Esophagus (tissue), 2 donors: ENCODE measurements at regions not wholly inside any gene's neighbourhood (a gene's known extent, or its start where the extent isn't known, plus 50 kb on each side); places are given as distances from the start of the nearest gene placed in this dataset.

Experiments
- H3K27ac ChIP-seq, 2 donors: one replicate each; pipeline ENCODE4 v1.5.1; 2013; ENCODE audit warnings: low read depth in 2 of 2, mild to moderate bottlenecking in 2 of 2, inconsistent platforms in 1 of 2, low read length in 1 of 2, moderate library complexity in 1 of 2
- H3K27me3 ChIP-seq, 2 donors: one replicate each; pipeline ENCODE4 v1.6.1; 2013; ENCODE audit warnings: low read length in 2 of 2, control low read depth in 1 of 2, mild to moderate bottlenecking in 1 of 2; ENCODE audit not compliant: insufficient read depth in 2 of 2, control insufficient read depth in 1 of 2
- H3K36me3 ChIP-seq, 2 donors: one replicate each; pipeline ENCODE4 v1.6.1; 2013; ENCODE audit warnings: low read length in 1 of 2; ENCODE audit not compliant: control insufficient read depth in 2 of 2, insufficient read depth in 2 of 2
- H3K4me1 ChIP-seq, 2 donors: one replicate each; pipeline ENCODE4 v1.6.1; 2013; ENCODE audit warnings: low read length in 1 of 2; ENCODE audit not compliant: control insufficient read depth in 2 of 2, insufficient read depth in 2 of 2
- H3K4me3 ChIP-seq, 2 donors: one replicate each; pipeline ENCODE4 v1.5.1; 2013; ENCODE audit warnings: low read length in 2 of 2, mild to moderate bottlenecking in 2 of 2, low read depth in 1 of 2, moderate library complexity in 1 of 2
- H3K9me3 ChIP-seq, 2 donors: one replicate each; pipeline ENCODE4 v1.6.1; 2013; ENCODE audit warnings: mild to moderate bottlenecking in 2 of 2, low read depth in 1 of 2, low read length in 1 of 2, moderate library complexity in 1 of 2; ENCODE audit not compliant: control insufficient read depth in 2 of 2, insufficient read depth in 1 of 2
- WGBS, 2 donors: extraction: QIAGEN DNeasy Blood & Tissue Kit; methylation state at CpG; one replicate each; pipeline ENCODE4 v1.1.7; 2013; 5-methylcytosine and 5-hydroxymethylcytosine counted together
- donor health status: healthy with polysubstance abuse.
- donor health status: Bipolar disorder and iron deficiency.

GRCh38 chr13:22091971-22092300, 421.1 kb downstream of the FGF9 start:
- no peak overlapping the region for H3K27ac ChIP-seq
- H3K4me1 ChIP-seq: no peaks in the 10 kb centered on the region
- H3K9me3 ChIP-seq: no peaks in the 10 kb centered on the region
- WGBS, 2 donors: 52 to 61% methylated on average over 6 of the region's 6 CpGs
- no peak overlapping the region for H3K4me3 ChIP-seq
- H3K27me3 ChIP-seq: no peaks in the 10 kb centered on the region
- H3K36me3 ChIP-seq: no peaks in the 10 kb centered on the region

GRCh38 chr13:22092791-22093560, 422.1 kb downstream of the FGF9 start:
- no peaks in the 10 kb centered on the region for H3K9me3 ChIP-seq
- H3K36me3 ChIP-seq: no peaks in the 10 kb centered on the region
- H3K4me3 ChIP-seq: no peak overlapping the region
- H3K4me1 ChIP-seq: no peaks in the 10 kb centered on the region
- H3K27me3 ChIP-seq: no peaks in the 10 kb centered on the region
- WGBS, 2 donors: 89 to 90% methylated on average over 5 of the region's 5 CpGs
- no peak overlapping the region for H3K27ac ChIP-seq

- WGBS, 2 donors: 75 to 87% methylated on average over 3 of the region's 3 CpGs
- H3K4me1 ChIP-seq: no peaks in the 10 kb centered on the region
- H3K9me3 ChIP-seq: peaks cover 0 to 3% of the 10 kb centered on the region in 2 donors
- H3K36me3 ChIP-seq: no peaks in the 10 kb centered on the region
- no peak overlapping the region for H3K4me3 ChIP-seq
- no peak overlapping the region for H3K27ac ChIP-seq
- no peaks in the 10 kb centered on the region for H3K27me3 ChIP-seq
Measured at GRCh38 chr13:22095794-22096193, 424.9 kb downstream of the FGF9 start.

GRCh38 chr13:22099585-22099984, 428.7 kb downstream of the FGF9 start:
- no peaks in the 10 kb centered on the region for H3K27me3 ChIP-seq
- H3K36me3 ChIP-seq: no peaks in the 10 kb centered on the region
- H3K9me3 ChIP-seq: peaks cover 0 to 3% of the 10 kb centered on the region in 2 donors
- H3K4me1 ChIP-seq: no peaks in the 10 kb centered on the region
- no peak overlapping the region for H3K4me3 ChIP-seq
- H3K27ac ChIP-seq: no peak overlapping the region

- Histone ChIP-seq H3K4me1 (peaks cover 0 to 3% of the 10 kb centered on the region in 2 donors), H3K36me3 (no peaks in the 10 kb centered on the region), H3K9me3 (peaks cover 0 to 3% of the 10 kb centered on the region in 2 donors), H3K4me3 (no peak overlapping the region), H3K27ac (no peak overlapping the region), H3K27me3 (no peaks in the 10 kb centered on the region)
- 77 to 84% methylated on average over 1 of the region's 1 CpG for WGBS, 2 donors
Measured at GRCh38 chr13:22102271-22102670, 431.4 kb downstream of the FGF9 start.

- Histone ChIP-seq H3K27me3 (no peaks in the 10 kb centered on the region), H3K36me3 (no peaks in the 10 kb centered on the region), H3K27ac (no peak overlapping the region), H3K9me3 (peaks cover 0 to 3% of the 10 kb centered on the region in 2 donors), H3K4me3 (no peak overlapping the region), H3K4me1 (peaks cover 0 to 4% of the 10 kb centered on the region in 2 donors)
- WGBS, 2 donors: 80 to 81% methylated on average over 10 of the region's 10 CpGs
Measured at GRCh38 chr13:22103046-22104027, 432.5 kb downstream of the FGF9 start.

- H3K27ac ChIP-seq: no peak overlapping the region
- H3K27me3 ChIP-seq: no peaks in the 10 kb centered on the region
- H3K4me3 ChIP-seq: no peak overlapping the region
- H3K9me3 ChIP-seq: no peaks in the 10 kb centered on the region
- WGBS, 2 donors: 90 to 98% methylated on average over 3 of the region's 3 CpGs
- peaks cover 0 to 4% of the 10 kb centered on the region in 2 donors for H3K4me1 ChIP-seq
- H3K36me3 ChIP-seq: no peaks in the 10 kb centered on the region
Measured at GRCh38 chr13:22106058-22106457, 435.2 kb downstream of the FGF9 start.

GRCh38 chr13:22107549-22107948, 436.7 kb downstream of the FGF9 start:
- Histone ChIP-seq H3K4me3 (no peak overlapping the region), H3K27ac (no peak overlapping the region), H3K9me3 (no peaks in the 10 kb centered on the region), H3K4me1 (peaks cover 0 to 4% of the 10 kb centered on the region in 2 donors), H3K27me3 (no peaks in the 10 kb centered on the region), H3K36me3 (no peaks in the 10 kb centered on the region)
- WGBS, 2 donors: 36 to 42% methylated on average over 4 of the region's 4 CpGs

- Histone ChIP-seq H3K27me3 (peaks cover 0 to 3% of the 10 kb centered on the region in 2 donors), H3K4me1 (peaks cover 0 to 4% of the 10 kb centered on the region in 2 donors), H3K9me3 (no peaks in the 10 kb centered on the region), H3K36me3 (no peaks in the 10 kb centered on the region), H3K27ac (no peak overlapping the region), H3K4me3 (no peak overlapping the region)
- WGBS, 2 donors: 30 to 46% methylated on average over 3 of the region's 3 CpGs
Measured at GRCh38 chr13:22108283-22108942, 437.5 kb downstream of the FGF9 start.
